Loucy (cell line): ENCODE measurements at regions not wholly inside any gene's neighbourhood (a gene's known extent, or its start where the extent isn't known, plus 50 kb on each side); places are given as distances from the start of the nearest gene placed in this dataset.

Source experiments
- H2AFZ ChIP-seq: fragments of 200-600 bp; sonication (generic); 2 replicates; pipeline ENCODE4 v1.6.0; 2016; ENCODE audit warnings: antibody characterized with exemption, mild to moderate bottlenecking, low read length, moderate library complexity
- H3F3A ChIP-seq: fragments of 200-600 bp; 2 replicates; pipeline ENCODE4 v1.6.0; 2016; ENCODE audit warnings: antibody characterized with exemption, low read depth, mild to moderate bottlenecking
- H3K27me3 ChIP-seq: fragments of 200-600 bp; sonication (generic); 2 replicates; pipeline ENCODE4 v1.6.1; 2014; ENCODE audit warnings: low read length, mild to moderate bottlenecking; ENCODE audit not compliant: insufficient read depth, poor library complexity, severe bottlenecking
- H3K36me3 ChIP-seq: fragments of 200-600 bp; sonication (generic); 2 replicates; pipeline ENCODE4 v1.6.1; 2016; ENCODE audit warnings: low read length; ENCODE audit not compliant: insufficient read depth
- H3K4me1 ChIP-seq: fragments of 200-600 bp; sonication (generic); 2 replicates; pipeline ENCODE4 v1.5.1; 2014; ENCODE audit warnings: low read length, mild to moderate bottlenecking; ENCODE audit not compliant: insufficient read depth, poor library complexity, severe bottlenecking
- H3K4me2 ChIP-seq: fragments of 200-600 bp; sonication (generic); 2 replicates; pipeline ENCODE4 v1.6.0; 2014; ENCODE audit warnings: antibody characterized with exemption, low read length, low read depth, mild to moderate bottlenecking; ENCODE audit not compliant: poor library complexity, severe bottlenecking
- H3K4me3 ChIP-seq: fragments of 200-600 bp; sonication (generic); 2 replicates; pipeline ENCODE4 v1.5.1; 2014; ENCODE audit warnings: low read length, mild to moderate bottlenecking, mixed read lengths; ENCODE audit not compliant: poor library complexity, severe bottlenecking
- H3K79me2 ChIP-seq: fragments of 200-600 bp; sonication (generic); 2 replicates; pipeline ENCODE4 v1.6.1; 2014; ENCODE audit warnings: low read length; ENCODE audit not compliant: insufficient read depth
- H3K9ac ChIP-seq: fragments of 200-600 bp; sonication (generic); 2 replicates; pipeline ENCODE4 v1.6.0; 2014; ENCODE audit warnings: mild to moderate bottlenecking, low read depth, low read length, moderate library complexity; ENCODE audit not compliant: poor library complexity, severe bottlenecking
- H3K9me2 ChIP-seq: fragments of 200-600 bp; sonication (generic); replicated peaks from 2 replicates; pipeline ENCODE4 v1.6.1; 2016; ENCODE audit warnings: low read depth, low read length, mixed read lengths
- H3K9me3 ChIP-seq: fragments of 200-600 bp; sonication (generic); 2 replicates; pipeline ENCODE4 v1.6.1; 2014; ENCODE audit warnings: mild to moderate bottlenecking, antibody characterized with exemption, low read length, low read depth; ENCODE audit not compliant: insufficient read depth
- H4K20me1 ChIP-seq: fragments of 200-600 bp; sonication (generic); 2 replicates; pipeline ENCODE4 v1.6.0; 2014; ENCODE audit warnings: antibody characterized with exemption, low read length, mild to moderate bottlenecking; ENCODE audit not compliant: insufficient read depth, poor library complexity, severe bottlenecking
- EZH2phosphoT487 ChIP-seq: fragments of 200-600 bp; IDR thresholded peaks from 2 replicates; pipeline ENCODE4 v1.6.1; 2018; ENCODE audit warnings: antibody characterized with exemption, mild to moderate bottlenecking, moderate library complexity, borderline replicate concordance
- TF ChIP-seq, protein P1 (sequence below): fragments of 200-600 bp; sonication (generic); conservative IDR thresholded peaks from 2 replicates; pipeline ENCODE4 v1.5.1; 2014; ENCODE audit warnings: mild to moderate bottlenecking, antibody characterized with exemption, low read length

DNA sequence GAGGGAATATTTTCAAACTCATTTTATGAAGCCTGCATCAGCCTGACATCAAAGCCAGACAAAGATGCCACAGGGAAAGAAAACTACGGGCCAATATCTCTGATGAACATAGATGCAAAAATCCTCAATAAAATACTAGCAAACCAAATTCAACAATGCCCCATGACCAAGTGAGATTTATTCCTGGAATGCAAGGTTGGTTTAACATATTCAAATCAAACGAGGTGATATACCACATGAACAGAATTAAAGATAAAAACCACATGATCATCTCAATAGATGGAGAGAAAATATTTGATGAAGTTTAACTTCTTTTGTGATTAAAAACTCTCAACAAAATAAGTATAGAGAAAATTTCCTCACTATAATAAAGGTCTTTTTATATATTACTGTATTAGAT is 792.0 kb upstream of the ZNF608 start:
- Histone ChIP-seq H3K4me3 (no peak overlapping the region), H3K36me3 (no peaks in the 10 kb centered on the region), H3K9me2 (no peaks in the 10 kb centered on the region), H3K27me3 (no peaks in the 10 kb centered on the region), H3K4me1 (no peaks in the 10 kb centered on the region), H3K4me2 (no peak overlapping the region), H3F3A (no peaks in the 10 kb centered on the region), H2AFZ (no peak overlapping the region), H4K20me1 (no peaks in the 10 kb centered on the region), H3K9ac (no peak overlapping the region), H3K79me2 (no peaks in the 10 kb centered on the region), H3K9me3 (no peaks in the 10 kb centered on the region)
- TF ChIP-seq, protein P1, sequence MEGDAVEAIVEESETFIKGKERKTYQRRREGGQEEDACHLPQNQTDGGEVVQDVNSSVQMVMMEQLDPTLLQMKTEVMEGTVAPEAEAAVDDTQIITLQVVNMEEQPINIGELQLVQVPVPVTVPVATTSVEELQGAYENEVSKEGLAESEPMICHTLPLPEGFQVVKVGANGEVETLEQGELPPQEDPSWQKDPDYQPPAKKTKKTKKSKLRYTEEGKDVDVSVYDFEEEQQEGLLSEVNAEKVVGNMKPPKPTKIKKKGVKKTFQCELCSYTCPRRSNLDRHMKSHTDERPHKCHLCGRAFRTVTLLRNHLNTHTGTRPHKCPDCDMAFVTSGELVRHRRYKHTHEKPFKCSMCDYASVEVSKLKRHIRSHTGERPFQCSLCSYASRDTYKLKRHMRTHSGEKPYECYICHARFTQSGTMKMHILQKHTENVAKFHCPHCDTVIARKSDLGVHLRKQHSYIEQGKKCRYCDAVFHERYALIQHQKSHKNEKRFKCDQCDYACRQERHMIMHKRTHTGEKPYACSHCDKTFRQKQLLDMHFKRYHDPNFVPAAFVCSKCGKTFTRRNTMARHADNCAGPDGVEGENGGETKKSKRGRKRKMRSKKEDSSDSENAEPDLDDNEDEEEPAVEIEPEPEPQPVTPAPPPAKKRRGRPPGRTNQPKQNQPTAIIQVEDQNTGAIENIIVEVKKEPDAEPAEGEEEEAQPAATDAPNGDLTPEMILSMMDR = no peak
- TF ChIP-seq EZH2phosphoT487 = no peak

DNA sequence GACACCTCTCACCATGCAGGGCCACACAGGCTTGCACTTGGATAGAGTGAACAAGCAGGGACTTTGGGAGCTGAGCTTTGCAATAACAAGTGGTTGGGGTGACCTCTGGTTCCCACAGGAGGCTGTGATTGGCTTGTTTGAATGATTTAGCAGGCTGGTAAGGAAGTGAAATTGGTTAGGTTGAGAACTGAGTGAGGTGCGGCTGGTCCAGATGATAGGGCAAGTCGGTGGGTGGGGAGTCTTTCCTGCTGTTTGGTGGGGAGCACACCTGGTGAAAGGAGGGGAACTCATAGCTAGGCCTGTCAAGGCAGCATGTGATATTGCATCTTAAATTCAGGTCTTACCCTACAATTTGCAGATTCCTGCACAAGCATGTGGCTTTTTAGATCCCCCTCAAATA is 794.6 kb upstream of the ZNF608 start:
- H3K4me1 ChIP-seq = no peaks in the 10 kb centered on the region
- no peaks in the 10 kb centered on the region for H3K9me3 ChIP-seq
- H3K4me2 ChIP-seq = no peak overlapping the region
- no peak overlapping the region for H3K9ac ChIP-seq
- no peaks in the 10 kb centered on the region for H3K27me3 ChIP-seq
- no peak for TF ChIP-seq EZH2phosphoT487
- TF ChIP-seq, protein P1 = no peak
- no peak overlapping the region for H3K4me3 ChIP-seq
- no peaks in the 10 kb centered on the region for H3F3A ChIP-seq
- H3K9me2 ChIP-seq = no peaks in the 10 kb centered on the region
- H3K79me2 ChIP-seq = no peaks in the 10 kb centered on the region
- no peaks in the 10 kb centered on the region for H3K36me3 ChIP-seq
- H4K20me1 ChIP-seq = no peaks in the 10 kb centered on the region
- H2AFZ ChIP-seq = no peak overlapping the region

DNA sequence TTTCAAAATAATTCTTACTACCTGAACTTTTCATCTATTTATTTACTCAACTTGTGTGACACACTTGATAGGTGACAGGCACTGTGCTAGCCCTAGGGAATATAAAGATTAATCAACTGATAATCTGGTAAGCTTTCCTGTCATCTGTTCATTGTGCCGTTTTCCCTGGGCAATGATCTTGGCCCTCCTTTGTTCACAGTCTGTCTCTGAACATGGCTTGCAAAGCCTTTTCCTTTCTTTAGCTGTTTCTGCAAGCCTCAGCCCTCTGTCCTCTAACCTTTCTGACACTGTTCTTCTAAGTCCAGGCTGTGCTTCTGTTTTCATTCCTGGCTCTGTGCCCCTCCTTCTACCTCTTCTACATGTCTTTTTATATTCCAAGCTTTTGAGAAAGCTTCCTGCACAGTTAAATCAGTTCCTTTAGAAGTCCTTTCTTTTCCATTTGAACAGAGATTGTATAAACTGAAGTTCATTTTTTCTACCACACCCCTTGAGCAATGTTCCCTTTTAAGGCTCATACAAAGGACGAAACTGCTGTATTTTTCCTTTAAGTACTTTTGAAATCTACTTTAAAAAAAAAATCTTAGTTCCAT is 803.0 kb upstream of the ZNF608 start:
- Histone ChIP-seq H3F3A (no peaks in the 10 kb centered on the region), H2AFZ (no peak overlapping the region), H3K4me2 (no peak overlapping the region), H3K79me2 (no peaks in the 10 kb centered on the region), H3K36me3 (no peaks in the 10 kb centered on the region), H3K27me3 (no peaks in the 10 kb centered on the region), H4K20me1 (no peaks in the 10 kb centered on the region), H3K4me1 (no peaks in the 10 kb centered on the region), H3K9ac (no peak overlapping the region), H3K4me3 (no peak overlapping the region), H3K9me2 (no peaks in the 10 kb centered on the region), H3K9me3 (no peaks in the 10 kb centered on the region)
- no peak for TF ChIP-seq EZH2phosphoT487
- TF ChIP-seq, protein P1 = no peak
